ENCODE measurements at regions not wholly inside any gene's neighbourhood (a gene's known extent, or its start where the extent isn't known, plus 50 kb on each side); places are given as distances from the start of the nearest gene placed in this dataset.
"Not testable (repeated sequence)": the region's sequence is repeated elsewhere in the genome, so short reads cannot be mapped to it uniquely, and the experiment has no call there.

GRCh38 chr5:39933061-39933460 is 508.3 kb upstream of the DAB2 start:
- no peak for ATAC-seq (ENCODE audit: poor library complexity)
- intact Hi-C loops (cut with DNase I) = no loop called here

DNA sequence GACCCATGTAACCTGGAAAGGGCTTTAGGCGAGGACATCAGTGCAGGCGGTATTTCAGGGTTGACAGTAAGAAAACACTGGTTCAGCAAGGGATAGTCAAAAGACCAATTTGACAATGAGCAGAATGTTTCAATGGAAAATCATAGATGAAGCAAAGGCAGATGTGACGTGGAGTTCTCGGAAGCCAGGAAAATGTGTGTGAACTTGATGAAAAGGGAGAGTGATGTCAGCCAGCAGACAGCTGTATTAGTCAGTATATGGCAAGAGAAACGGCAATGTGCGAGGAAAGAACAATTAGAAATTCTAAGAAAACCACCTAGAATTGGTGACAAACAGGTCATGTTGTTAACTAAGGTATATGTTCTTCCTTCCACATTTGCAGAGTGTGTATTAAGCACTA is 503.9 kb upstream of the DAB2 start:
- DNase-seq (no peak), ATAC-seq (ENCODE audit: poor library complexity) (no peak)
- intact Hi-C loops (cut with DNase I) = no loop called here

More at GRCh38 chr5:39933061-39933460, 508.3 kb upstream of the DAB2 start:
- no peak for DNase-seq

- intact Hi-C loops (cut with DNase I) = no loop called here
- DNase-seq (no peak), ATAC-seq (ENCODE audit: poor library complexity) (no peak)
These were observed 495.1 kb upstream of the DAB2 start for GRCh38 chr5:39919876-39920275.

GRCh38 chr5:39912906-39913305 is 488.1 kb upstream of the DAB2 start:
- intact Hi-C loops (cut with DNase I) = no loop called here
- ATAC-seq (ENCODE audit: poor library complexity) (no peak), DNase-seq (no peak)

GRCh38 chr5:39907267-39907951 is 482.6 kb upstream of the DAB2 start:
- DNase-seq; ATAC-seq (ENCODE audit: poor library complexity); intact Hi-C loops (cut with DNase I): not testable (repeated sequence)

GRCh38 chr5:39906146-39906545 is 481.4 kb upstream of the DAB2 start:
- intact Hi-C loops (cut with DNase I) = no loop called here
- no peak for ATAC-seq (ENCODE audit: poor library complexity)
- DNase-seq = no peak

GRCh38 chr5:39905356-39905755 is 480.6 kb upstream of the DAB2 start:
- intact Hi-C loops (cut with DNase I) = no loop called here
- ATAC-seq (ENCODE audit: poor library complexity) = no peak
- no peak for DNase-seq

- intact Hi-C loops (cut with DNase I) = no loop called here
- ATAC-seq (ENCODE audit: poor library complexity) (no peak), DNase-seq (no peak)
These were observed 477.8 kb upstream of the DAB2 start for GRCh38 chr5:39902626-39903025.

GRCh38 chr5:39898731-39899130 is 474.0 kb upstream of the DAB2 start:
- ATAC-seq (ENCODE audit: poor library complexity) (no peak), DNase-seq (no peak)
- intact Hi-C loops (cut with DNase I) = no loop called here

- DNase-seq (no peak), ATAC-seq (ENCODE audit: poor library complexity) (no peak)
- intact Hi-C loops (cut with DNase I) = no loop called here
These were observed 471.9 kb upstream of the DAB2 start for GRCh38 chr5:39896706-39897105.

DNA sequence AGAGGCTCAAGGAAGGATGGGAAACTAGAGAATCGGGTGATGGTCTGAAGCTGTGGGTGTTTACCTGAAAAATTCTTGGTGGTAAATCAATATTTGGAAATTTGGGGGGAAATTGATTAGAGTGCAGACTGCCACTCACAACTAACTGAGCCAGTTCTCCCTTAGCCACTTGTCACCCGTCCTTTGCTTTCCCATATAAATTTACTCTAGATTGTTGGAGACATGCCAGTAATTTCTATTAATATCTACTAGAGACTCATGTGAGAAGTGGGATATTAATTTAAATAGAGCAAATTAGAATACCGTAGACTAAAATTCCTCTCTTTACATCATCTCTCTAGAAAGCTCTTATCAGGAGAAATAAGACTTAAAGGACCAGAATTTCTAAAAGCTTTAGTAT is 471.3 kb upstream of the DAB2 start:
- ATAC-seq (ENCODE audit: poor library complexity) (no peak), DNase-seq (no peak)
- intact Hi-C loops (cut with DNase I) = no loop called here

DNA sequence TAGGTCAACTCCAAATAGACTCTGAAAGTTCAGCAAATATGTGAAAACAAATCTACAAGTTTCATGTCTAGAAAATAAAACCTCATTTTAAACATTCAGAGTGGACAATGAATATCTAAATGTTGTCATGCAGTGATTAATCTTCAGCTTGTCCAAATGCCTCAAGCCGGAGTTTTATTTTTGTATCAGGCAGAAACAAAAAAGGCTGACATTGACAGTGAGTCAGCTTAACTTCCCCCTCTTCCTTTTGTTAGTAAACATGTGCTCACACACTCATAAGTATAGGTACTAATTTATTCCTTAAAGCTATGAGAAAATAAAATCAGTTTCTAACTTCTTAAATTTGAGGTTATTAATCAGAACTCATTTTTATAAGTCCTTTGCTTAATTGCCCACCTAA is 467.9 kb upstream of the DAB2 start:
- ATAC-seq (ENCODE audit: poor library complexity) (no peak), DNase-seq (no peak)
- intact Hi-C loops (cut with DNase I) = no loop called here

- ATAC-seq (ENCODE audit: poor library complexity) (no peak), DNase-seq (no peak)
- intact Hi-C loops (cut with DNase I) = no loop called here
These were observed 466.6 kb upstream of the DAB2 start for GRCh38 chr5:39891376-39891775.

GRCh38 chr5:39880985-39881384 is 456.2 kb upstream of the DAB2 start:
- DNase-seq (no peak), ATAC-seq (ENCODE audit: poor library complexity) (no peak)
- intact Hi-C loops (cut with DNase I) = no loop called here

DNA sequence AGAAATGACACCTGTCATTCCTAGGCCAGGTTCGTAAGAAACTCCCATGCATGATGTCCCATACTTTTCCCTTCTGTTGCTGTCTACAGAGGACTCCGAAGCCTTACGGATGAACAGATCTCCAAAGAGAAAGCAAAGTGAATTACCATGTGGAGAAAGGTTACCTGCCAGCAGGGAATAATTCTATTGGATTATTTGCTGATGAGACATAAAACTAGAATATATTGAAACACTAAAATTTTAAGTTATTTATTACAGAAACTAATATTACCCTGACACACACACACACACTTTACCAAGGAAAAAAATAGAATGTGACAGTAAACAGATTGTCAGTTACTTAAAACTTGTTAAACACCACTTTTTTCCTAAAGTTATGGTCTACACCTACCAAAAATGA is 452.7 kb upstream of the DAB2 start:
- DNase-seq (no peak), ATAC-seq (ENCODE audit: poor library complexity) (no peak)
- intact Hi-C loops (cut with DNase I) = no loop called here

GRCh38 chr5:39876146-39876545 is 451.4 kb upstream of the DAB2 start:
- intact Hi-C loops (cut with DNase I) = no loop called here
- DNase-seq = no peak

DNA sequence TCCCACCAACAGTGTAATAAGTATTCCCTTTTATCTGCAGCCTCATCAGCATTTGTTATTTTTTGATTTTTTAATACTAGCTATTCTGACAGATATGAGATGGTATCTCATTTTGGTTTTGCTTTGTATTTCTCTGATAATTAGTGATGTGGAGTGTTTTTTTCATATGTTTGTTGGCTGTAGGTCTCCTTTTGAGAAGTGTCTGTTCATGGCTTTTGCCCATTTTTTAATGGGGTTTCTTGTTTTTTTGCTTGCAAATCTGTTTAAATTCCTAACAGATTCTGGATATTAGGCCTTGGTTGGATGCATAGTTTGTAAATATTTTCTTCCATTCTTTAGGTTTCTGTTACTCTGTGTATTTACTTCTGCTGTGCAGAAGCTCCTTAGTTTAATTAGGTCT is 445.4 kb upstream of the DAB2 start:
- ATAC-seq (ENCODE audit: poor library complexity) = no peak
- no peak for DNase-seq
- intact Hi-C loops (cut with DNase I) = no loop called here

More at GRCh38 chr5:39876146-39876545, 451.4 kb upstream of the DAB2 start:
- ATAC-seq (ENCODE audit: poor library complexity) = no peak

DNA sequence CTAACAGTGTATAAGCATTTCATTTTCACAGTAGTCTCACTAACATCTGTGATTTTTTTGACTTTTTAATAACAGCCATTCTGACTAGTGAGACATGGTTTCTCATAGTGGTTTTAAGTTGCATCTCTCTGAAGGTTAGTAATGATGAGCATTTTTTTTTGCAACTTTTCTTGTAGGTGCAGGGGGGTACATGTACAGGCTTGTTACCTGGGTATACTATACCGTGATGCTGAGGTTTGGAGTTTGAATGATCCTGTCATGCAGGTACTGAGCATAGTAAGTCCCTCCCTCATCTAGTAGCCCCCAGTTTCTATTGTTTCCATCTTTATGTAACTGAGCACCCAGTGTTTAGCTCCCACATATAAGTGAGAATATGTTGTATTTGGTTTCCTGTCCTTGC is 444.6 kb upstream of the DAB2 start:
- intact Hi-C loops (cut with DNase I) = no loop called here
- DNase-seq (no peak), ATAC-seq (ENCODE audit: poor library complexity) (no peak)

DNA sequence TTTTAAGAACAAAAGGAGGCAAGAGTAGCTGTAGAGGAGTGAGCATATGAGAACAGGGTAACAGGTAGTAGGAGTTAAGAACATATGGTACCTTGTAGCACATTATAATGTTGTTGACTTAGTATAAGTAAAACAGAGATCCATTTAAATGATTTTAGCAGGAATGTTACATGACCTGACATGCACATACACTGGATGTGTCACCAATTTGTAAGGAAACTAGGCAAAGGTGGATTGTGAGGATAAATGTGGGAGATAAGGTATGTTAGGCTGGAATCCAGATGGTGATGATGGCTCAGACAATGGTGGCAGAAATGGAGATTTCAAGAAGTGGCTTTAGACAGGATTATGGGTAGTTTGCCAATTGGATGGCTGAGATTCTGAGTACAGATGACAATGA is 443.1 kb upstream of the DAB2 start:
- DNase-seq (no peak), ATAC-seq (ENCODE audit: poor library complexity) (no peak)
- intact Hi-C loops (cut with DNase I) = no loop called here

DNA sequence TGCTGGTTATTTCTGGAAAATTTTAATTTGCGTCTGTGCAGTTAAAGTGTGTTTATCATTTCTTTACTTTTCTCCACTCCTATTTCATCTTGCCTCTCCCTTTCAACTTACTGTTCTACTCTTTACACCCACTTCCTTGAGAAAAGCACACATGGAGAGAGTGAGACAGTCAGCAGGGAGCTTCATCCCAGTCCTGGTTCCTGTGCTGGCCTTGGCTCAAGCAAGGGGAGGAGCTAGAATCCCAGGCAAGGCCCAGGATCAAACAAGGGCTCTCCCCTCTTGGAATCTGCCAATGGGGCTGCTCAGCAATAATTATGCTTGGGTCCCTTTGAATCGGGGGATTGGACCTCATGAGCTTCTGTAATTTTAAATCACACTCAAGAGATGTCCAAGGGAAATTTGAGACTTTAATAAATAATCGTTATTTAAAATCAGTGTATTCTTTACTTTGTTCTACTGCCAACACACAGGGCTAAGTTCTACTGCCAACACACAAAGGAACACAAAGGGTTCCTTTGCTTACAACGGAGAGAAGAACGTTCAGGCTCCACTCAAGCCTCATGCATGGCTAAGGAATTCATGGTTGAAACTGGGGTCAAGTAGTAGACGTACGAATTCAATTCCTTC is 439.3 kb upstream of the DAB2 start:
- intact Hi-C loops (cut with DNase I) = no loop called here
- DNase-seq (no peak), ATAC-seq (ENCODE audit: poor library complexity) (no peak)

DNA sequence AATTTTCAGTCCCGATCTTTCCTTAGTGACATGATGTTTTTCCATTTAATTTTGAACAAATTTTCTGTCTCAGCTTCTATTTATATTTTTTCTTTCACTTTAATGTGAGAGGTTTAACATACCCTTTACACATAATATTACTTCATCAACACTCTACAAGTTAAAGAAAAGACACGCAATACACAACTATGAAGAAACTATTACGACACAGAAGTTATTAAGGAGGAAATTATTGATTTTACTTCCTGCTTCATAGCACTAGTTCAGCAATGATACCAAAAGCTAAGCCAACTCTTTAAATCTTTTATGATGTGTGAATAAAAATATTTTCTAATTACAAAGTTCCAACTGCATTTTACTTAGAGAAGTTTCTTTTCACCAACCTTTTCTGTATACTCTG is 432.3 kb upstream of the DAB2 start:
- ATAC-seq (ENCODE audit: poor library complexity) = no peak
- DNase-seq = no peak
- intact Hi-C loops (cut with DNase I) = no loop called here
